Smooth muscle cell (in vitro differentiated cells): ENCODE measurements at regions not wholly inside any gene's neighbourhood (a gene's known extent, or its start where the extent isn't known, plus 50 kb on each side); places are given as distances from the start of the nearest gene placed in this dataset.

ENCODE experiments used
- DNase-seq: peaks from one replicate; lab custom pipeline; 2025; ENCODE audit not compliant: unreplicated experiment; lab: John Stamatoyannopoulos, UW
- H2AFZ ChIP-seq: fragments of 200-600 bp; sonication (generic); 2 replicates; pipeline ENCODE4 v1.6.0; 2016; ENCODE audit warnings: antibody characterized with exemption, low read depth, mild to moderate bottlenecking
- H3F3A ChIP-seq: fragments of 200-600 bp; sonication (generic); 2 replicates; pipeline ENCODE4 v1.6.0; 2017; ENCODE audit warnings: antibody characterized with exemption, low read depth
- H3K27ac ChIP-seq: fragments of 200-600 bp; sonication (generic); 2 replicates; pipeline ENCODE4 v1.5.1; 2016; ENCODE audit warnings: low read depth, mild to moderate bottlenecking
- H3K27me3 ChIP-seq: fragments of 200-600 bp; sonication (generic); 2 replicates; pipeline ENCODE4 v1.6.1; 2016; ENCODE audit warnings: low read depth, mild to moderate bottlenecking
- H3K36me3 ChIP-seq: fragments of 200-600 bp; sonication (generic); 2 replicates; pipeline ENCODE4 v1.5.1; 2016; ENCODE audit warnings: low read depth
- H3K4me1 ChIP-seq: fragments of 200-600 bp; sonication (generic); 2 replicates; pipeline ENCODE4 v1.5.1; 2016; ENCODE audit warnings: low read depth
- H3K4me2 ChIP-seq: fragments of 200-600 bp; sonication (generic); 2 replicates; pipeline ENCODE4 v1.6.0; 2016; ENCODE audit warnings: mild to moderate bottlenecking
- H3K4me3 ChIP-seq: fragments of 200-600 bp; sonication (generic); 2 replicates; pipeline ENCODE4 v1.5.1; 2016; ENCODE audit warnings: mild to moderate bottlenecking
- H3K79me2 ChIP-seq: fragments of 200-600 bp; sonication (generic); 2 replicates; pipeline ENCODE4 v1.6.0; 2016; ENCODE audit warnings: low read depth, mild to moderate bottlenecking
- H3K9ac ChIP-seq: fragments of 200-600 bp; sonication (generic); 2 replicates; pipeline ENCODE4 v1.6.0; 2016; ENCODE audit warnings: low read depth
- H3K9me3 ChIP-seq: fragments of 200-600 bp; sonication (generic); replicated peaks from 2 replicates; pipeline ENCODE4 v1.5.1; 2016; ENCODE audit warnings: low read depth
- H4K20me1 ChIP-seq: fragments of 200-600 bp; sonication (generic); 2 replicates; pipeline ENCODE4 v1.6.0; 2016; ENCODE audit warnings: low read depth
- CTCF ChIP-seq: fragments of 200-600 bp; sonication (generic); IDR thresholded peaks from 2 replicates; pipeline ENCODE4 v1.5.1; 2017; ENCODE audit warnings: borderline replicate concordance, mild to moderate bottlenecking, antibody characterized with exemption; ENCODE audit not compliant: insufficient read depth, poor library complexity, severe bottlenecking
- WGBS: methylation state at CpG from one replicate; pipeline ENCODE4 v1.1.7; 2016; ENCODE audit warnings: low lambda C conversion rate; 5-methylcytosine and 5-hydroxymethylcytosine counted together

DNA sequence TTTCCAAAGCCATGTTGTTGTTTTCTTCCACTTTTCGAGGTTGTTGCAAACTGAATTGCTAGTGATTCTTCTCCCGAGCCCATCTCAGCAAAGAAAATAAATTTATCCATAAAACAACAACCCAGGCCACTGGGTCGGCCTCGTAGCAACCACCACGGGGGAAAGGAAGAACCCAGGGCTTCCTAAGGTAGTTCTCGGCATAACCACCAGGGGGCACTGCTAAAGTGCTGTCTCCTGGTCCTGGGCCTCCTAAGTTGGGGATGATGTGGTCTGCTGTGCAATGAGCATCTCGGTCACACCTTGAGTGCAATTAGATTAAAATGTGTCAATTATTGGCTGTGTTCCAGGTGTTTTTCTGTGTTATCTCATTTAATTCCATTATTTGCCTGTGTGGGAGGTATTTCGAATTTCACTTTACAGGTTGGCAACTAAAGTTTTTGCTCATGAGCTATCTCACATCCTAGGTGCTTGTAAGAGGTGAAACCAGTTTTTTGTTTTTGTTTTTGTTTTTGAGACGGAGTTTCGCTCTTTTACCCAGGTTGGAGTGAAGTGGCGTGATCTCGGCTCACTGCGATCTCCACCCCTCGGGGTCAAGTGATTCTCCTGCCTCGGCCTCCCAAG lies 102.8 kb upstream of the DAP start:
- peak; percentile 84 for TF ChIP-seq CTCF
- no peaks in the 10 kb centered on the region for H3F3A ChIP-seq
- H3K9ac ChIP-seq = no peak overlapping the region
- no peaks in the 10 kb centered on the region for H3K79me2 ChIP-seq
- no peaks in the 10 kb centered on the region for H3K4me1 ChIP-seq
- H3K4me2 ChIP-seq = no peak overlapping the region
- H3K36me3 ChIP-seq = no peaks in the 10 kb centered on the region
- no peaks in the 10 kb centered on the region for H4K20me1 ChIP-seq
- H3K27me3 ChIP-seq = no peaks in the 10 kb centered on the region
- DNase-seq = peak; percentile 5
- no peak overlapping the region for H2AFZ ChIP-seq
- H3K27ac ChIP-seq = no peak overlapping the region
- WGBS = 65% methylated on average over 15 of the region's 15 CpGs
- H3K4me3 ChIP-seq = no peak overlapping the region
- no peaks in the 10 kb centered on the region for H3K9me3 ChIP-seq

GRCh38 chr5:10862085-10862484 lies 101.1 kb upstream of the DAP start:
- DNase-seq = no peak
- Histone ChIP-seq H2AFZ (no peak overlapping the region), H3F3A (no peaks in the 10 kb centered on the region), H3K9ac (no peak overlapping the region), H3K4me1 (peaks cover 5% of the 10 kb centered on the region), H3K27ac (no peak overlapping the region), H3K4me3 (no peak overlapping the region), H4K20me1 (no peaks in the 10 kb centered on the region), H3K79me2 (no peaks in the 10 kb centered on the region), H3K36me3 (no peaks in the 10 kb centered on the region), H3K27me3 (no peaks in the 10 kb centered on the region), H3K4me2 (no peak overlapping the region), H3K9me3 (no peaks in the 10 kb centered on the region)
- 94% methylated on average over 1 of the region's 1 CpG for WGBS
- no peak for TF ChIP-seq CTCF

GRCh38 chr5:10861423-10861790 lies 100.4 kb upstream of the DAP start:
- no peaks in the 10 kb centered on the region for H3K36me3 ChIP-seq
- H3F3A ChIP-seq = no peaks in the 10 kb centered on the region
- H3K79me2 ChIP-seq = no peaks in the 10 kb centered on the region
- no peaks in the 10 kb centered on the region for H3K27me3 ChIP-seq
- WGBS = 90% methylated on average over 3 of the region's 3 CpGs
- no peak overlapping the region for H3K9ac ChIP-seq
- no peak overlapping the region for H3K4me2 ChIP-seq
- H2AFZ ChIP-seq = no peak overlapping the region
- H3K27ac ChIP-seq = no peak overlapping the region
- DNase-seq = no peak
- no peaks in the 10 kb centered on the region for H3K9me3 ChIP-seq
- H4K20me1 ChIP-seq = no peaks in the 10 kb centered on the region
- H3K4me3 ChIP-seq = no peak overlapping the region
- TF ChIP-seq CTCF = no peak
- H3K4me1 ChIP-seq = peaks cover 9% of the 10 kb centered on the region

GRCh38 chr5:10860645-10861422 lies 99.8 kb upstream of the DAP start:
- Histone ChIP-seq H3K27me3 (no peaks in the 10 kb centered on the region), H3K4me2 (no peak overlapping the region), H2AFZ (no peak overlapping the region), H3K9me3 (no peaks in the 10 kb centered on the region), H3K36me3 (no peaks in the 10 kb centered on the region), H4K20me1 (no peaks in the 10 kb centered on the region), H3K9ac (no peak overlapping the region), H3K4me3 (no peak overlapping the region), H3K27ac (no peak overlapping the region), H3K79me2 (no peaks in the 10 kb centered on the region), H3F3A (no peaks in the 10 kb centered on the region), H3K4me1 (peaks cover 14% of the 10 kb centered on the region)
- 68% methylated on average over 4 of the region's 4 CpGs for WGBS
- DNase-seq = no peak
- no peak for TF ChIP-seq CTCF
